HG03025 (cell line): ENCODE measurements at regions not wholly inside any gene's neighbourhood (a gene's known extent, or its start where the extent isn't known, plus 50 kb on each side); places are given as distances from the start of the nearest gene placed in this dataset.
"Not testable (repeated sequence)": the region's sequence is repeated elsewhere in the genome, so short reads cannot be mapped to it uniquely, and the experiment has no call there.

Experiments
- ATAC-seq: cut with Tn5 transposase; IDR thresholded peaks from one replicate; pipeline ENCODE4 v1.9.1; 2021; ENCODE audit warnings: mild to moderate bottlenecking, moderate library complexity; ENCODE audit not compliant: unreplicated experiment, low FRiP score

- not testable (repeated sequence) for ATAC-seq
Observed at GRCh38 chr14:106233191-106233590, 706.8 kb downstream of the TMEM121 start.

GRCh38 chr14:106234525-106235254 lies 708.3 kb downstream of the TMEM121 start:
- not testable (repeated sequence) for ATAC-seq

- ATAC-seq, result no peak
Observed at GRCh38 chr14:106235356-106236159, 709.2 kb downstream of the TMEM121 start.

GRCh38 chr14:106248321-106249192 lies 722.2 kb downstream of the TMEM121 start:
- no peak for ATAC-seq

DNA sequence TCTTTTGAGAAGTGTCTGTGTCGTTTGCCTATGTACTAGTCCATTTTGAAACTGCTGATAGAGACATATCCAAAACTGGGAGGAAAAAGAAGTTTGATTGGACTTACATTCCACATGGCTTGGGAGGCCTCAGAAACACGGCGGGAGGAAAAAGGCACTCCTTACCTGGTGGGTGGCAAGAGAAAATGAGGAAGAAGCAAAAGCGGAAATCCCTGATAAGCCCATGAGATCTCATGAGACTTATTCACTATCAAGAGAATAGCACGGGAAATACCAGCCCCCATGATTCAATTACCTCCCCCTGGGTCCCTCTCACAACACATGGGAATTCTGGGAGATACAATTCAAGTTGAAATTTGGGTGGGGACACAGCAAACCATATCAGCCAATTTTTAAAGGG lies 727.6 kb downstream of the TMEM121 start:
- not testable (repeated sequence) for ATAC-seq

DNA sequence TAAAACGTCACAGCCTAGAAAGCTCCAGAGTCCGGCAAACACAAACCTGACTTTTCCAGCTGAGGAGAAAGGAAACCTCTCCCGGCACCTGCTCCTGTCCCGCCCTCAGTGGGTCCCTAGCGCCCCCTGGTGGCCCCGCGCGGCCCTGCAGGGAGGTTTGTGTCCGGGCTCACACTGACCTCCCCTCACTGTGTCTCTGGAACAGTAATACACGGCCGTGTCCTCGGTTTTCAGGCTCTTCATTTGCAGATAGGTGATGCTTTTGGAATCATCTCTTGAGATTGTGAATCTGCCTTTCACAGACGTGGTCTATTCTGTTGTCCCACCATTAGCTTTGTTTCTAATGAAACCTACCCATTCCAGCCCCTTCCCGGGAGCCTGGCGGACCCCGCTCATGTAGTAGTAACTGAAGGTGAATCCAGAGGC lies 731.2 kb downstream of the TMEM121 start:
- not testable (repeated sequence) for ATAC-seq

- no peak for ATAC-seq
Observed at GRCh38 chr14:106268013-106268727, 741.8 kb downstream of the TMEM121 start.

DNA sequence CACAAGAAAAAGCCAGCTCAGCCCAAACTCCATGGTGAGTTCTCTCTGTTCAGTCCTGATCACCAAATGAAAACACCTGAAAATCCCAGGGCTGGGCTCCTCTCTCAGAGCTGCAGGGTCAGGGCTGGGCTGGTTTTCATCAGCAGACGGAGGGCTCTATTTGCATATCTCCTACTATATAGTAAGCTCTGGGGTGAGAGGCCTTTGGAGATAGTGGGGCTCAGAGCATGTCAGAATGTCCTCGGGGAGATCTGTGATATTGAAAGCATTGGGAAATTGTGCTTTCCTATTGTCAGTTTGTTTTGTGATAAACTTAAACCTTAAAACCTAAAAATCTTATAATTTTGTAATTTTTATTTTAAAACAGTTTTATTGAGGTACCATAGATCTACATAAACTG lies 742.6 kb downstream of the TMEM121 start:
- ATAC-seq, result no peak

DNA sequence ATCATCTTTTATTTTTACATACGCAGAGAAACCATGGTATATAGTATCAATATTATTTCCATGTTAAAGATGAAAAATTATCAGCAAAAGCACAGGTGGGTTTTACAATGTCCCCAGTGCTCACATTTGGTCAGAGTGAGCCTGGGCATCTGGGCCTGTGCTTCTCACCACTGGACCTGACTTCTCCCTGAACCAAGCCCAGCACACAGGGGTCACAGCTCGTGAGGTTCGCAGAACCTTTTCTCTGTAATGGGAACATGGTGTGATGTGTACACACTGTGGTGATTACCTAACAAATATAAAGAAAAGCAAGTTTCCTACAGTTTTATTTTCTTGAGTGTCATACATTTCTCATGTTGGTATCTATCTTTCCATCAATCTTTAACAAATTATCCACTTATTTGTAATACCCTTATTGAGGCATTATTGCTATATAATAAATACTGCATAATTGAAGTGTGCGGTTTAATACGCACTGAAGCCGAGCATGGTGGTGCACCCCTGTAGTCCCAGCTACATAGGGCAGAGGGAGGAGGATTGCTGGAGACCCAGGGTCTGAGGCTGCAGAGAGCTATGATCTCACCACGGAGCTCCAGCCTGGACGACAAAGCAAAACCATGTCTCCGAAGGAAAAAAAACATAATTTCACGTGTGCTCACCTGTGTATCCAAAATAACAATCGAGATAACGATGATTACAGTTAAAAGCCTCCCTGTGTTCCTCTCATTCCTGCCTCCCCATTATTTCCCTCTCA lies 743.2 kb downstream of the TMEM121 start:
- no peak for ATAC-seq

DNA sequence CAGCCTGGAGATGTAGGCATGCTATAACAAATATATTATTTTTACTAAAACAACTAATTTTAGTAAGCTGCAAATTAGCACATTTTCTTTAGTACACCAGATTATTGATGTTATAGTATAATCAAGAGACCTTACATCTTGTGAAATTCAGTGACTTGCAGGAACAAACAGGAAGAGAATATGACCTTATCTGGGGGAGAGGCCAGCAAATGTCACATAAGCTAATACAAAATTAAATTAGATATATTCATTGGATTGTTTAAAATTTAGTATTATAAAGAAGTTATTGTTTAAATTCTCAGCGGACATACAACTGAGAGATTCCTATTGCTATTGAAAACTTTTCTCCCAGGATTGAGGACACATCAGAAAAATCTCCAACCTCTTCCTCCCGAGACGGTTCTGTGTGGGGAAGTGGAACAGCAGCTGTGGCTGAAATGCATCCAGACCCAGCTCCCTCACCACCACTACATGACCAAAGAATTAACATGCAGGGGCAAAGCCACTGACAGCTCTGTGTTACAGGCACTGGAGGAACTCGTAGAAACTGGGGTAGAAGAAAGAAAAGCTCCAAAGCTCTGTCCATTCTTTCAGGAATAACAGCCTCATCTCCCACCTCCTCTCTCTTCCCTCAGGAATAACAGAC lies 744.2 kb downstream of the TMEM121 start:
- ATAC-seq, result not testable (repeated sequence)

DNA sequence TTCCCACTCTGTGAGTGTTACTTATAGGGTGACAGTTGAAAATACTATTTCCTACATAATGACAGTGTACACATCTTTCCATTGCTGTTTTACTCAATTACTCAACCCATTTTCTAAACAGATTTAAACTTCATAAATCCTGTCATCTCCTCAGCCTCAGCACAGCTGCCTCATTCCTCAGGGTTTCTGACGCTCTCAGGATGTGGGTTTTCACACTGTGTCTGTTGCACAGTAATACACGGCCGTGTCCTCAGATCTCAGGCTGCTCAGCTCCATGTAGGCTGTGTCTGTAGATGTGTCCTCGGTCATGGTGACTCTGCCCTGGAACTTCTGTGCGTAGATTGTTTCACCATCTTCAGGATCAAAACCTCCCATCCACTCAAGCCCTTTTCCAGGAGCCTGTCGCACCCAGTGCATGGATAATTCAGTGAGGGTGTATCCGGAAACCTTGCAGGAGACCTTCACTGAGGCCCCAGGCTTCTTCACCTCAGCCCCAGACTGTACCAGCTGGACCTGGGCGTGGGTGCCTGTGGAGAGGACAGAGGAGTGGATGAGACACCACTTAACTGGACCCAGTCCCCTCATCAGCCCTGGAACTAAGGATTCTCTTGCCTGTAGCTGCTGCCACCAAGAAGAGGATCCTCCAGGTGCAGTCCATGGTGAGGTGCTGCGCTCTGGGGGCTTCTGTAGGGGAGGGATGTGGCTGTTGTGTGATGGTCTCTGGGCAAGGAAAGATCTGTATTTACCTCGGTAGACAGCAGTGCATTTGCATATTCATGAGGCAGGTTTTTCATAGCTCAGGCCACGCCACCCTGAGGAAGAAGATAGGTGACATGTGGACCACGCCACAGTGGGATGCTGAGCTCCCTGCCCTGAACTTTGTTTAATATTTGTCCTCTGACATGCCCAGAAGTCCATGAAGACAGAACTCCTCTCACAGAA lies 750.2 kb downstream of the TMEM121 start:
- no peak for ATAC-seq

GRCh38 chr14:106277503-106277902 lies 751.1 kb downstream of the TMEM121 start:
- ATAC-seq, result no peak

GRCh38 chr14:106280876-106281275 lies 754.5 kb downstream of the TMEM121 start:
- no peak for ATAC-seq

- ATAC-seq, result no peak
Observed at GRCh38 chr14:106286697-106287290, 760.4 kb downstream of the TMEM121 start.

- no peak for ATAC-seq
Observed at GRCh38 chr14:106287506-106287905, 761.1 kb downstream of the TMEM121 start.

- ATAC-seq, result no peak
Observed at GRCh38 chr14:106291626-106292025, 765.2 kb downstream of the TMEM121 start.

- ATAC-seq, result no peak
Observed at GRCh38 chr14:106294324-106294723, 767.9 kb downstream of the TMEM121 start.
